Uterus (tissue), 3 donors: ENCODE measurements at regions not wholly inside any gene's neighbourhood (a gene's known extent, or its start where the extent isn't known, plus 50 kb on each side); places are given as distances from the start of the nearest gene placed in this dataset.
"Not testable (repeated sequence)": the region's sequence is repeated elsewhere in the genome, so short reads cannot be mapped to it uniquely, and the experiment has no call there.

Source experiments
- DNase-seq, 2 donors: peaks; one replicate each; pipeline ENCODE4 v3.0.0-alpha.2; 2019 to 2020
- H3K27ac ChIP-seq, 2 donors: fragments of 200-600 bp; sonication (generic); 1 replicate in 1 of 2; 2 replicates in 1 of 2; pipeline ENCODE4 v1.5.1; 2016 to 2018
- H3K27me3 ChIP-seq, 2 donors: fragments of 200-600 bp; sonication (generic); one replicate each; pipeline ENCODE4 v1.5.1; 2018 to 2019; ENCODE audit warnings: control low read depth in 1 of 2
- H3K36me3 ChIP-seq, 2 donors: fragments of 200-600 bp; sonication (generic); one replicate each; pipeline ENCODE4 v1.5.1; 2019; ENCODE audit warnings: control low read depth in 1 of 2
- H3K4me1 ChIP-seq, 2 donors: fragments of 200-600 bp; sonication (generic); one replicate each; pipeline ENCODE4 v1.5.1; 2018 to 2019; ENCODE audit warnings: control low read depth in 1 of 2
- H3K4me3 ChIP-seq, 2 donors: fragments of 200-600 bp; sonication (generic); 1 replicate in 1 of 2; 2 replicates in 1 of 2; pipeline ENCODE4 v1.5.1; 2018 to 2019; ENCODE audit warnings: mild to moderate bottlenecking in 1 of 2
- H3K9me3 ChIP-seq, 2 donors: fragments of 200-600 bp; sonication (generic); one replicate each; pipeline ENCODE4 v1.5.1; 2019; ENCODE audit warnings: control low read depth in 1 of 2
- CTCF ChIP-seq, 4 experiments: fragments of 200-600 bp in 2 of 4; fragments of 450-650 bp in 2 of 4; sonication (generic) in 2 of 4; IDR thresholded peaks; one replicate each; pipeline ENCODE4 v1.5.1; 2016 to 2019; ENCODE audit warnings: antibody characterized with exemption in 4 of 4, mild to moderate bottlenecking in 2 of 4, moderate library complexity in 1 of 4
- POLR2A ChIP-seq, 2 donors: fragments of 450-650 bp; IDR thresholded peaks; one replicate each; pipeline ENCODE4 v1.6.1; 2016; ENCODE audit warnings: antibody characterized with exemption in 2 of 2, mild to moderate bottlenecking in 1 of 2, moderate library complexity in 1 of 2
- intact Hi-C: fragments of 100-400 bp; cut with DNase I; formaldehyde crosslinking; loops from one replicate; pipeline ENCODE4 v1.15.1; 2023; ENCODE audit warnings: low total_unique reads
- donor health status: DM: yes; HTN: yes; CAD: no.

GRCh38 chr2:122080316-122080715, 324.9 kb downstream of the TSN start:
- Histone ChIP-seq H3K9me3 (no peaks in the 10 kb centered on the region), H3K36me3 (no peaks in the 10 kb centered on the region), H3K27ac (no peak overlapping the region), H3K4me1 (no peaks in the 10 kb centered on the region), H3K4me3 (no peak overlapping the region), H3K27me3 (no peaks in the 10 kb centered on the region)
- intact Hi-C loops: no loop called here
- no peak for DNase-seq
- no peak for TF ChIP-seq CTCF (IDR thresholded peaks at IDR 0.05)
- no peak for TF ChIP-seq POLR2A (IDR thresholded peaks at IDR 0.05)

GRCh38 chr2:122080871-122081270, 325.4 kb downstream of the TSN start:
- H3K4me3 ChIP-seq: no peak overlapping the region
- no peaks in the 10 kb centered on the region for H3K4me1 ChIP-seq
- no peak for TF ChIP-seq CTCF (IDR thresholded peaks at IDR 0.05)
- no peak for TF ChIP-seq POLR2A (IDR thresholded peaks at IDR 0.05)
- intact Hi-C loops: no loop called here
- H3K36me3 ChIP-seq: no peaks in the 10 kb centered on the region
- H3K27ac ChIP-seq: no peak overlapping the region
- DNase-seq: no peak
- no peaks in the 10 kb centered on the region for H3K9me3 ChIP-seq
- no peaks in the 10 kb centered on the region for H3K27me3 ChIP-seq

- no peak for DNase-seq
- H3K4me1 ChIP-seq: no peaks in the 10 kb centered on the region
- H3K27me3 ChIP-seq: no peaks in the 10 kb centered on the region
- no peaks in the 10 kb centered on the region for H3K36me3 ChIP-seq
- no peak overlapping the region for H3K4me3 ChIP-seq
- intact Hi-C loops: no loop called here
- no peaks in the 10 kb centered on the region for H3K9me3 ChIP-seq
- no peak overlapping the region for H3K27ac ChIP-seq
- TF ChIP-seq POLR2A (IDR thresholded peaks at IDR 0.05) (no peak), CTCF (IDR thresholded peaks at IDR 0.05) (no peak)
These were observed 326.3 kb downstream of the TSN start for GRCh38 chr2:122081751-122082150.

- TF ChIP-seq CTCF (IDR thresholded peaks at IDR 0.05): no peak
- TF ChIP-seq POLR2A (IDR thresholded peaks at IDR 0.05): no peak
- H3K4me1 ChIP-seq: no peaks in the 10 kb centered on the region
- intact Hi-C loops: no loop called here
These were observed 328.0 kb downstream of the TSN start for GRCh38 chr2:122083256-122084048.

GRCh38 chr2:122085672-122086071, 330.2 kb downstream of the TSN start:
- intact Hi-C loops, H3K27me3 ChIP-seq, DNase-seq, H3K27ac ChIP-seq, H3K36me3 ChIP-seq, H3K4me3 ChIP-seq, H3K4me1 ChIP-seq, H3K9me3 ChIP-seq: not testable (repeated sequence)

More at GRCh38 chr2:122083256-122084048, 328.0 kb downstream of the TSN start:
- H3K27me3 ChIP-seq: no peaks in the 10 kb centered on the region
- no peak overlapping the region for H3K4me3 ChIP-seq
- no peak for DNase-seq
- no peak overlapping the region for H3K27ac ChIP-seq
- no peaks in the 10 kb centered on the region for H3K9me3 ChIP-seq
- no peaks in the 10 kb centered on the region for H3K36me3 ChIP-seq
